Kidney epithelial cell (primary cell): ENCODE measurements at regions not wholly inside any gene's neighbourhood (a gene's known extent, or its start where the extent isn't known, plus 50 kb on each side); places are given as distances from the start of the nearest gene placed in this dataset.
A peak's percentile ranks its signal among the peaks of the same experiment; 100 is the strongest.

ENCODE experiments used
- DNase-seq: peaks from one replicate; pipeline ENCODE4 v3.0.0-alpha.2; 2010; ENCODE audit warnings: low read depth
- H3K27me3 ChIP-seq: 2 replicates; pipeline ENCODE4 v1.6.0; 2011; ENCODE audit warnings: low read length; ENCODE audit not compliant: control insufficient read depth, insufficient read depth
- H3K36me3 ChIP-seq: 2 replicates; pipeline ENCODE4 v1.5.1; 2011; ENCODE audit warnings: low read length; ENCODE audit not compliant: control insufficient read depth, insufficient read depth
- H3K4me3 ChIP-seq: 2 replicates; pipeline ENCODE4 v1.5.1; 2011; ENCODE audit warnings: low read depth, mild to moderate bottlenecking, control low read depth, low read length
- CTCF ChIP-seq: IDR thresholded peaks from 2 replicates; pipeline ENCODE4 v1.5.1; 2011; ENCODE audit warnings: mild to moderate bottlenecking, moderate library complexity, low read length, control low read depth, inconsistent platforms; ENCODE audit not compliant: insufficient read depth, poor library complexity, severe bottlenecking

- no peak for TF ChIP-seq CTCF
- Histone ChIP-seq H3K27me3 (no peaks in the 10 kb centered on the region), H3K36me3 (no peaks in the 10 kb centered on the region), H3K4me3 (no peak overlapping the region)
- no peak for DNase-seq
These were observed 176.0 kb upstream of the WDFY3 start for GRCh38 chr4:85142451-85142850.

DNA sequence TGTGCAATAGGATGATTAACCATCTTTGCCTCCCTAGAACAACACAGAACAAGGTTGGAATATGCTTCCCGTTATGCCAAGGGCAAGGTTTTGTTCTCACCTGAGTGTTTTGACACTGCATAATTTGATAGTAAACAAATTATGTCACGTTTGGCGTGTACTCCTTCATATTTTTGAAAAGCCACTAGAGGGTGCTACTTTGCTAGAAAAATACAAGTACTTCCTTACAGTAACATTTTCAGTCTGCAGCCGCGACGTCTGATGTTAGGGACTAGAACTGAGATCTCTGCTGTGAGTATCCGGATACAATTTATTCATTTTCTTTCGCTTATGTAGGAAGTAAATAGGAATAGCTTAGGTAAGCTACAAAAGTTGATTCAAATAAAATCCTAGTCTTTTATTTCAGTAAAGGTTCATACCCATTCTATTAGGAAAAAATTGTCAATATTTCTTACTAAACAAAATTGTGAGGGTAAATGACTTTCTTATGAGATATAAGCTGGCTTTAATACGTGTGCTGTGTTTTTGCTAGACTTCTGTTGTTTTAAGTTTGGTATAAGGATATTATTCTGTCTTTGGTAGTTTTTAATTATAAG, 181.1 kb upstream of the WDFY3 start:
- Histone ChIP-seq H3K36me3 (no peaks in the 10 kb centered on the region), H3K4me3 (no peak overlapping the region), H3K27me3 (no peaks in the 10 kb centered on the region)
- DNase-seq = peak; percentile 28
- peak; percentile 44 for TF ChIP-seq CTCF

- H3K36me3 ChIP-seq = no peaks in the 10 kb centered on the region
- no peak overlapping the region for H3K4me3 ChIP-seq
- no peaks in the 10 kb centered on the region for H3K27me3 ChIP-seq
- no peak for DNase-seq
- TF ChIP-seq CTCF = no peak
These were observed 183.2 kb upstream of the WDFY3 start for GRCh38 chr4:85149676-85150075.

DNA sequence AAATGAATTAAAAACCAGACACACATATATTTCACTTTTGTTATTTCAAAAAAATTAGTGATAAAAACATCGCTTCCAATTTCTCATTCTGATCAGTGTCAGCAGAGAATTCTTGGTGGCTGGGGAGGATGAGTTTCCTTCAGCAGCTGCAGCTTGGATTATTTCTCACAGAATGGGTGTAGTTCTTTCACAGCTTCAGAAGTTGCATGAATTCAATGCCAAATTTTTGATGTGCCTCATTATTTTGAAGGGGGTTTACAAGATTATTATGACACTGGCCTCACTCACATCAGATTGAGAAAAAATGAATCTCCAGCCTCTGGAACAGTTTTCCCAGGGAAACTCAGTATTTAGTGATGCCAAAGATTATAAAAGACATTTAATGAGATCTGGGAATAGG, 184.9 kb upstream of the WDFY3 start:
- H3K27me3 ChIP-seq = no peaks in the 10 kb centered on the region
- TF ChIP-seq CTCF = no peak
- no peaks in the 10 kb centered on the region for H3K36me3 ChIP-seq
- no peak for DNase-seq
- H3K4me3 ChIP-seq = no peak overlapping the region

DNA sequence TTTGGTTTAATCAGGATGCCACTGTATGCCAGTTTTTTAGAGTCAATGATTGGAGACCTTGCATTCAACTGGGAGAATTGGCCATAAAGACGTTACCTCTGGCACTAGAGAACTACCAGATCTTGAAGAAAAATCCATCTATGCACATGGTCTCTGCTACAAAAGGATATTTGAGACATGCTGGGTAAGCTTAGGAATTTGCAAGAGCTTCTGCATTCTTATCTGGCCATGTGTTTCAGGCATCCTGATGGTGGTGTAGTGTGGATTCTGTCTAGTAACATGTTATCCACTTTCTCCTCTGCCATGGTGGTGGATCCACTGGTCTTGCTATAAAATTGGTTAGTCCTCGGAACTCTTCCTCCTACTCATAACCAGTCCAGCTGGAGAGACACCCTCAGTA, 185.3 kb upstream of the WDFY3 start:
- no peak for TF ChIP-seq CTCF
- Histone ChIP-seq H3K4me3 (no peak overlapping the region), H3K27me3 (no peaks in the 10 kb centered on the region), H3K36me3 (no peaks in the 10 kb centered on the region)
- DNase-seq = no peak

- H3K4me3 ChIP-seq = no peak overlapping the region
- no peak for TF ChIP-seq CTCF
- DNase-seq = no peak
- no peaks in the 10 kb centered on the region for H3K36me3 ChIP-seq
- no peaks in the 10 kb centered on the region for H3K27me3 ChIP-seq
These were observed 186.0 kb upstream of the WDFY3 start for GRCh38 chr4:85152480-85152879.
